ENCODE measurements at regions not wholly inside any gene's neighbourhood (a gene's known extent, or its start where the extent isn't known, plus 50 kb on each side); places are given as distances from the start of the nearest gene placed in this dataset.

DNA sequence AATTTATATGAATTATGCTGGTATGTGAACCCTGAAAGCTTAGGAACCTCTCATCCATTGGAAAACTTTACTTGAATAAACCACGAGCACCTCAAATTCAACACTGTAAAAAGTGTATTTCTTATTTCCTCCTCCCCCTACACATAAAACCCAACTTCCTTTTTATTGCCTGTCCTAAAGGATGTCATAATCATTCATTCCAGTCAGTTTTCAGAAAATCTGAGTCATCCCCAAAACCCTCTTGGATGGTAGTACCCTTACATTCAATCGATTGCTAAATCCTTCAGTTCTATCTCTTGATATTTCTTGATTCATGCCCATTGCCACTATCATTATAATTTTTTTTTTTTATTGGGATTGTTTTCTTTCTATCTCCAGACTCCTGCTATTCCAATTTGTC, 91.1 kb upstream of the ATP8A1 start:
- H3K9me3 ChIP-seq: no peaks in the 10 kb centered on the region
- H3K27me3 ChIP-seq: no peaks in the 10 kb centered on the region
- H3K4me3 ChIP-seq (ENCODE audit: low read depth in 1 of 2, low read length in 1 of 2): no peak overlapping the region
- TF ChIP-seq, protein P1, sequence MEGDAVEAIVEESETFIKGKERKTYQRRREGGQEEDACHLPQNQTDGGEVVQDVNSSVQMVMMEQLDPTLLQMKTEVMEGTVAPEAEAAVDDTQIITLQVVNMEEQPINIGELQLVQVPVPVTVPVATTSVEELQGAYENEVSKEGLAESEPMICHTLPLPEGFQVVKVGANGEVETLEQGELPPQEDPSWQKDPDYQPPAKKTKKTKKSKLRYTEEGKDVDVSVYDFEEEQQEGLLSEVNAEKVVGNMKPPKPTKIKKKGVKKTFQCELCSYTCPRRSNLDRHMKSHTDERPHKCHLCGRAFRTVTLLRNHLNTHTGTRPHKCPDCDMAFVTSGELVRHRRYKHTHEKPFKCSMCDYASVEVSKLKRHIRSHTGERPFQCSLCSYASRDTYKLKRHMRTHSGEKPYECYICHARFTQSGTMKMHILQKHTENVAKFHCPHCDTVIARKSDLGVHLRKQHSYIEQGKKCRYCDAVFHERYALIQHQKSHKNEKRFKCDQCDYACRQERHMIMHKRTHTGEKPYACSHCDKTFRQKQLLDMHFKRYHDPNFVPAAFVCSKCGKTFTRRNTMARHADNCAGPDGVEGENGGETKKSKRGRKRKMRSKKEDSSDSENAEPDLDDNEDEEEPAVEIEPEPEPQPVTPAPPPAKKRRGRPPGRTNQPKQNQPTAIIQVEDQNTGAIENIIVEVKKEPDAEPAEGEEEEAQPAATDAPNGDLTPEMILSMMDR (IDR thresholded peaks at IDR 0.05): no peak
- H3K27ac ChIP-seq: no peak overlapping the region
- H3K4me1 ChIP-seq (ENCODE audit: control insufficient read depth in 1 of 2, insufficient read depth in 1 of 2, low read depth in 1 of 2, low read length in 1 of 2): peaks cover 10 to 27% of the 10 kb centered on the region in 2 experiments
- H3K36me3 ChIP-seq: no peaks in the 10 kb centered on the region

GRCh38 chr4:42736527-42737195, 79.8 kb upstream of the ATP8A1 start:
- H3K4me1 ChIP-seq (ENCODE audit: control insufficient read depth in 1 of 2, insufficient read depth in 1 of 2, low read depth in 1 of 2, low read length in 1 of 2): no peaks in the 10 kb centered on the region
- TF ChIP-seq, protein P1 (IDR thresholded peaks at IDR 0.05): no peak
- no peak overlapping the region for H3K27ac ChIP-seq
- no peaks in the 10 kb centered on the region for H3K27me3 ChIP-seq
- no peak overlapping the region for H3K4me3 ChIP-seq (ENCODE audit: low read depth in 1 of 2, low read length in 1 of 2)
- H3K9me3 ChIP-seq: peaks cover 3% of the 10 kb centered on the region
- H3K36me3 ChIP-seq: no peaks in the 10 kb centered on the region

DNA sequence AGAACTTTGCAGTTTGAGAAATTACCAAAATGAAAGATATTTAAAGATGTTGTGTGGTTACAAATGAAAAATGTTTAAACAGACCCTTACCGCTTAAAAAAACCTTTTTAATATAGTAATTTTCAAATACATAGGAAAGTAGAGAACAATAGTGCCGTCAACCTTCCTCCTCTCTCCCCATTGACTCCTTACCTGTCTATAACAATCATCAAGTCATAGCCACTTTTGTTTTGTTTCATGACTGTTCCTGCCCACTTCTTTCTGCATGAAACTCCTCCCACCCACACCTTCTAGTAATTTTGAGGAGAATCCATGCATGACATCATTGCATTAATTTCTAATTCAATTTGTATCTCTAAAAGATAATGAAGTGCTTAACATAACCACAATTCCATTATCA, 76.5 kb upstream of the ATP8A1 start:
- H3K36me3 ChIP-seq: no peaks in the 10 kb centered on the region
- TF ChIP-seq, protein P1 (IDR thresholded peaks at IDR 0.05): no peak
- H3K4me1 ChIP-seq (ENCODE audit: control insufficient read depth in 1 of 2, insufficient read depth in 1 of 2, low read depth in 1 of 2, low read length in 1 of 2): no peaks in the 10 kb centered on the region
- H3K27ac ChIP-seq: no peak overlapping the region
- H3K4me3 ChIP-seq (ENCODE audit: low read depth in 1 of 2, low read length in 1 of 2): no peak overlapping the region
- no peaks in the 10 kb centered on the region for H3K27me3 ChIP-seq
- H3K9me3 ChIP-seq: peaks cover 9% of the 10 kb centered on the region

DNA sequence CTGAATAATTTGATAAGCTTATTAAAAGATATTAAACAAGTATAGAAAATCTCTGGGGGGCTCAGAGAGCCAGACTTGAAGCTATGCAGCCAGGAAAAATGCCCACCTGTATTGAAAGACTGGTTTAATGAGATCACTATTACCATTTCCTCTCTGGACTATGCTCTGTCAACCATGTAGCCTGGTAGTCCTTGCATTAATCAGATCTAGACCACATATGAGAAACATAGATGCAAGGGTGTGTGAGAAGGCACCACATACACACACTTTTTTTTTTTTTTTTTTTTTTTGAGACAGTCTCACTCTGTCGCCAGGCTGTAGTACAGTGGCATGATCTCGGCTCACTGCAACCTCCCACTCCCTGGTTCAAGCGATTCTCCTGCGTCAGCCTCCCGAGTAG, 75.9 kb upstream of the ATP8A1 start:
- Histone ChIP-seq H3K4me1 (ENCODE audit: control insufficient read depth in 1 of 2, insufficient read depth in 1 of 2, low read depth in 1 of 2, low read length in 1 of 2) (no peaks in the 10 kb centered on the region), H3K27ac (no peak overlapping the region), H3K27me3 (no peaks in the 10 kb centered on the region), H3K4me3 (ENCODE audit: low read depth in 1 of 2, low read length in 1 of 2) (no peak overlapping the region), H3K36me3 (no peaks in the 10 kb centered on the region), H3K9me3 (peaks cover 10% of the 10 kb centered on the region)
- TF ChIP-seq, protein P1 (IDR thresholded peaks at IDR 0.05): no peak

DNA sequence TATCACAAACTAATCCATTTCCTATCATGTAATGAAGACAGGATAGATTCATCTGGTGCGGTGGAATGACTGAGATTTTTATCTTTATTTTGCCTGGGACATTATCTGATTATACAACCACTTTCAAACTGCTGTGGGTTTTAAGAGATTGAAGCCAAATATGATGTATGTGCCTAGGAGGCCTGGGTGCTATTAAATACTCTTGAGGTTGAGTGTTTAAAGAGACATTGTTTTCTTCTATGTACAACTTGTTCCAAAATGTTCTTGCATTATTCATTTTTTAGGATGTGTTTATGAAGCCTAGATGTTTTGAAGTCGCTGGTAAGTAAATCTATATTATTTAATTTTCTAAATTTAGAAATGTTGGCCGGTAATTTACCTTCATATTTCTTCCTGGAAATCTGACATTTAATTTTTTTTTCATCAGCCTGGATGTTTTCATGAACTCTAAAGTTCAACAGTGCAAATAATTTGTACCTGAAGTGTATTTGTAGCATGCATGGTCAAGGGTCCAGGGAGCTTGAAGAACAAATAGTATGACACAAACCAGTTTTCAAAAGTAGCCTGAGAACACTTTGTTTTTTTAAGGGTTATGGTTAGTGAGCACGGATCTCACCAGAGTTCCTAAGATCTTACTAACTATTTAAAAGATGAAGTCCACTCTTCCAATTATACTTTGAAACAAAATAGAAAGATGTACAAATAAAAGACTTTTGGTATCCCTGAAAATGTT, 72.8 kb upstream of the ATP8A1 start:
- H3K36me3 ChIP-seq: no peaks in the 10 kb centered on the region
- H3K9me3 ChIP-seq: peaks cover 10% of the 10 kb centered on the region
- no peak overlapping the region for H3K4me3 ChIP-seq (ENCODE audit: low read depth in 1 of 2, low read length in 1 of 2)
- H3K4me1 ChIP-seq (ENCODE audit: control insufficient read depth in 1 of 2, insufficient read depth in 1 of 2, low read depth in 1 of 2, low read length in 1 of 2): no peaks in the 10 kb centered on the region
- TF ChIP-seq, protein P1 (IDR thresholded peaks at IDR 0.05): no peak
- H3K27ac ChIP-seq: no peak overlapping the region
- H3K27me3 ChIP-seq: no peaks in the 10 kb centered on the region
